HFF-Myc (cell line): ENCODE measurements at regions not wholly inside any gene's neighbourhood (a gene's known extent, or its start where the extent isn't known, plus 50 kb on each side); places are given as distances from the start of the nearest gene placed in this dataset.

Experiments used
- DNase-seq: peaks from one replicate; pipeline ENCODE4 v3.0.0-alpha.2; 2011; ENCODE audit warnings: low read depth; ENCODE audit errors: extremely low read depth
- H3K4me3 ChIP-seq: replicated peaks from 2 replicates; pipeline ENCODE4 v1.5.1; 2011; ENCODE audit warnings: low read depth, mild to moderate bottlenecking, control low read depth, low read length
- TF ChIP-seq, protein P1 (sequence below): IDR thresholded peaks from 2 replicates; pipeline ENCODE4 v1.5.1; 2012; ENCODE audit warnings: mild to moderate bottlenecking, low read depth, low read length, control low read depth; ENCODE audit errors: missing control alignments

DNA sequence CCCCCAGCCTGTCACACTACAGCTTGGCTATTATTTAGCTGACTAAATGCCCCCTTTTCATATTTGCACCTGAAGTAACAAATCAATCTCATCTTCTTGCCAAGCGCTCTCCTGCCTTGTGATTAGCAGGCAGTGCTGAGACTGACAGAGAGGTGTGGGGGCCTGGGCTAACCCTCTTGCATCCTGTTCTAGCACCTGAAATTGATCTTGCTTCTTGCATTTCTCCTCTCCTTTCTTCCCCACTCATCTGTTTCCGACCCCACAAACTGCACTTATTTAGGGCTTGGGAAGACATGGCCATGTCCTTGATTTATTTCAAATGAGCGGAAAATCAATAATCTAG, 309.0 kb upstream of the PROK2 start:
- H3K4me3 ChIP-seq, result no peak overlapping the region
- TF ChIP-seq, protein P1, sequence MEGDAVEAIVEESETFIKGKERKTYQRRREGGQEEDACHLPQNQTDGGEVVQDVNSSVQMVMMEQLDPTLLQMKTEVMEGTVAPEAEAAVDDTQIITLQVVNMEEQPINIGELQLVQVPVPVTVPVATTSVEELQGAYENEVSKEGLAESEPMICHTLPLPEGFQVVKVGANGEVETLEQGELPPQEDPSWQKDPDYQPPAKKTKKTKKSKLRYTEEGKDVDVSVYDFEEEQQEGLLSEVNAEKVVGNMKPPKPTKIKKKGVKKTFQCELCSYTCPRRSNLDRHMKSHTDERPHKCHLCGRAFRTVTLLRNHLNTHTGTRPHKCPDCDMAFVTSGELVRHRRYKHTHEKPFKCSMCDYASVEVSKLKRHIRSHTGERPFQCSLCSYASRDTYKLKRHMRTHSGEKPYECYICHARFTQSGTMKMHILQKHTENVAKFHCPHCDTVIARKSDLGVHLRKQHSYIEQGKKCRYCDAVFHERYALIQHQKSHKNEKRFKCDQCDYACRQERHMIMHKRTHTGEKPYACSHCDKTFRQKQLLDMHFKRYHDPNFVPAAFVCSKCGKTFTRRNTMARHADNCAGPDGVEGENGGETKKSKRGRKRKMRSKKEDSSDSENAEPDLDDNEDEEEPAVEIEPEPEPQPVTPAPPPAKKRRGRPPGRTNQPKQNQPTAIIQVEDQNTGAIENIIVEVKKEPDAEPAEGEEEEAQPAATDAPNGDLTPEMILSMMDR, result no peak
- DNase-seq, result no peak

DNA sequence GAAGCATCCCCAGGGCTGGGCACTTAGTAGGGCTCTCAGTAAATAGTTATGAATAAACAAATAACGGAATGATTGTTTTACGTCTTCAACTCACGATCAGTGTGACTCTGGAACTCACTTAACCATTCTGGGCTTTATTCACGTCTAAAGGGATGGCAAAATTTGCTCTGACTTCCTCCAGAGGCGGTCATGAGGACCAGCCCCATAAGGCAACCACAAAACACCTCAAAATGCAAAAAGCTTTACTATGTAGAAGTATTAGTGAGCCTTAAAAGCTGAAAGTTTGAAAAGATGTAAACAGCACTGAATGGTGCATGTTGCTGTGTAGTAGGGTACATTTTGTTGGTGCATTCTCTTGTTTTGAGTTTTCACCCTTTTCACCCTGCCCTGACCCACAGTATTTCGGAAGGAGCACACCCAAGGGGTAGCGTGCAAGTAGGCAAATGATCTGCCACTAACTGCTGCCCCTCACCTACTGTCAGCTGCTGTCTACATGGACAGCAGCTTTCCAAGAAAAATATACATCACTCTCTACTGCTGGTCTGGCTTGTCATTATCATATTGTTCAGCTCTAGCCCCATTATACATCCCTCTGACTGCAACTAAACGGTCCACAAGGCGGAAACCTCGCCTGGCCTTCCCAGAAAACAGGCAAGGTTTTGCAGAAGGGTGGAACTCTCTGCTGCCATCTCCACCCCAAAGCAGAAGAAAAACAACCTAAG, 308.5 kb upstream of the PROK2 start:
- DNase-seq, result no peak
- TF ChIP-seq, protein P1, result no peak
- no peak overlapping the region for H3K4me3 ChIP-seq

DNA sequence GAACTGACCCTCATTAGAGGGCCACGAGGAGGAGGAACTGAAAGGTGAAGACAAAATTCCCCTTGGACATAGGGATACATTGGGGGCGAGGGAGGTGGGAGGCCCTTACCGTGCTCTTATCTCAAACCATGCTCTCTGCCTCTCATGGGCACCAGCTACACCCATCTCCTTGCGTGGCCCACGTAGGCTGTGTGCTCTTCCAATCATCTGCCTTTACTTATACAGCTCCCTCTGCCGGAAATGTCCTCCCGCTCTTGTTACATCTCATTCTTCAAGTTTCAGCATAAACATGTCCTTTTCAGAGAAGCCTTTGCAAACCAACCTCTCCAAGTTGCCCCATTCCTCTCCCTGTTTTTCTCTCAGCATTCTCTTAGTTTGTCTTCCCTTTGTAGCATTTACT, 307.8 kb upstream of the PROK2 start:
- no peak overlapping the region for H3K4me3 ChIP-seq
- TF ChIP-seq, protein P1, result no peak
- no peak for DNase-seq

DNA sequence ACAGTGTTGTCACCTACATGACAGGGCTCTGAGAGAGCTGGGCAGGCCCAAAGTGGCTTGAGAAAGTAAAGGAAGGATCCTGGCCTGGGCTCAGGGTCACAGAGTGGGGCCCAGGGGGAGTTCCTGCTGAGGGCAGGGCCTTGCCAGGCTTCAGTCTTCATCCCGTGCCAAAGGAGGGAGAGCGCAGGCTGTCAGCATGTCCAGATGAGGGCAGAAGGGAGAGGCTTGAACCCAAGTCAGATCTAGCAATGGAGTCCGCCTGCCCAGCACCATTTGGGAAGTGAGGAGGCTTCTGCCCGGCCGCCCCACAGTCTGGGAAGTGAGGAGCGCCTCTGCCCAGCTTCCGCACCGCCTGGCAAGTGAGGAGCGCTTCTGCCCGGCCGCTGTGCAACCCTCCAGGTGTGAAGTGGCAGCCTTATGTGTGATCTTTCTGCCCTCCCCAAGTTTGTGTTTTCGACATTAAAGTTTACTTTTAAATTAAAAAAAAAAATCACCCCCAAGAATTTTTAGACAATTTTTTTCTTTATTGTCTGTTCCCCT, 303.6 kb upstream of the PROK2 start:
- TF ChIP-seq, protein P1, result no peak
- no peak overlapping the region for H3K4me3 ChIP-seq
- no peak for DNase-seq

DNA sequence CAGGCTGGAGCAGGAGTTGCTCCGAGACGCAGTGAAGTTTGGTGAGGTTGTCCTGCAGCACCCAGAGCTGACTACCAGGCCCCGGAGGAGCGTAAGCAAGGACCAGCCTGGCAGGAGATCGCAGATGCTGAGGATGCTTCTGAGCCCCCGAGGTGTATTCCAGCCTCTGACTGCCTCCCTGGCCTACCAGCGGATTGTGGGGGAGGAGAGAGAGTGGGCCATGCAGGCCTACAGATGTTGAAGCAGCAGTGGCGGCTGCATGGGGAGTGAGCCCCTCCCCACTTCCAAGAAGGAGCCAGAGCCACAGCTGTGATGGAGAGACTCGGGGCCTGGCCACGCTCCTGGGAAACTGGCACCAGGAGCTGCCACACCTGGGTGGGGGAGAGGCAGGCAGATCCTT, 302.5 kb upstream of the PROK2 start:
- no peak overlapping the region for H3K4me3 ChIP-seq
- no peak for DNase-seq
- TF ChIP-seq, protein P1, result no peak

DNA sequence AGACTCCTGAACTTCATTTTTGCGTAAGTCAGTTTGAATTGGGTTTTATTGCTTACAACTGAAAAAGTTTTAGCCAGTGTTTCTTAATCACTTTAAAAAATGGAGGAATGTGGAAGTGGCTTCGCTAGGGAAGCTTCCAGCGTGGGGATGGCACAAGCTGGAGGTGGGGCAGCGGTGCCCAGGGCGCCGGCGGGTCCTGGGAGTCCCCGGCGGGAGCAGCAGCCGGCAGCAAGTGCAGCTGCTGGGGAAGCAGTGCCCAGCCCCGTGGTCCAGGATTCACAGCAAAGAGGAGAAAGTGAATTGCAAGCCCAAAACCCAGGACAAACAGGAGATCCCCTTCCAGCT, 301.8 kb upstream of the PROK2 start:
- no peak overlapping the region for H3K4me3 ChIP-seq
- DNase-seq, result no peak
- TF ChIP-seq, protein P1, result no peak
